ENCODE measurements at regions not wholly inside any gene's neighbourhood (a gene's known extent, or its start where the extent isn't known, plus 50 kb on each side); places are given as distances from the start of the nearest gene placed in this dataset.

- no peak for ATAC-seq
- no peak for DNase-seq (ENCODE audit: low spot score)
- H3K27me3 Mint-ChIP-seq (ENCODE audit: low read depth): no peaks in the 10 kb centered on the region
- H3K4me1 Mint-ChIP-seq: no peaks in the 10 kb centered on the region
- H3K27ac Mint-ChIP-seq: no peak overlapping the region
- TF ChIP-seq ZNF416 (CRISPR knock-in tag; IDR thresholded peaks at IDR 0.05) (no peak), NFE2L1 (CRISPR knock-in tag; IDR thresholded peaks at IDR 0.05) (no peak), RELA (CRISPR knock-in tag; IDR thresholded peaks at IDR 0.05; ENCODE audit: borderline replicate concordance) (no peak), ATF2 (CRISPR knock-in tag; IDR thresholded peaks at IDR 0.05; ENCODE audit: borderline replicate concordance, low read depth) (no peak), STAT6 (CRISPR knock-in tag; conservative IDR thresholded peaks at IDR 0.05; ENCODE audit: low read depth) (no peak)
- CTCF ChIA-PET: no interaction called here
- H3K4me3 Mint-ChIP-seq: no peak overlapping the region
- POLR2A ChIA-PET: no interaction called here
- H3K36me3 Mint-ChIP-seq: no peaks in the 10 kb centered on the region
- H3K9me3 Mint-ChIP-seq: no peaks in the 10 kb centered on the region
These were observed 197.8 kb downstream of the SALL1 start for GRCh38 chr16:50953290-50953689.

- Mint-ChIP-seq H3K27ac (no peak overlapping the region), H3K36me3 (no peaks in the 10 kb centered on the region), H3K9me3 (no peaks in the 10 kb centered on the region), H3K4me3 (no peak overlapping the region), H3K4me1 (no peaks in the 10 kb centered on the region), H3K27me3 (ENCODE audit: low read depth) (no peaks in the 10 kb centered on the region)
- no peak for DNase-seq (ENCODE audit: low spot score)
- no peak for ATAC-seq
- ChIA-PET POLR2A (no interaction called here), CTCF (no interaction called here)
- TF ChIP-seq MYBL2 (CRISPR knock-in tag; IDR thresholded peaks at IDR 0.05) (no peak), RORB (CRISPR knock-in tag; IDR thresholded peaks at IDR 0.05) (no peak), ZNF512 (CRISPR knock-in tag; IDR thresholded peaks at IDR 0.05; ENCODE audit: borderline replicate concordance) (no peak), SP1 (CRISPR knock-in tag; conservative IDR thresholded peaks at IDR 0.05) (no peak), MAX (CRISPR knock-in tag; IDR thresholded peaks at IDR 0.05) (no peak), ZNF532 (CRISPR knock-in tag; IDR thresholded peaks at IDR 0.05; ENCODE audit: borderline replicate concordance) (no peak), SMAD3 (CRISPR knock-in tag; IDR thresholded peaks at IDR 0.05; ENCODE audit: borderline replicate concordance) (no peak)
These were observed 200.1 kb downstream of the SALL1 start for GRCh38 chr16:50950955-50951354.

Data from WTC11 (cell line).